ENCODE measurements at regions not wholly inside any gene's neighbourhood (a gene's known extent, or its start where the extent isn't known, plus 50 kb on each side); places are given as distances from the start of the nearest gene placed in this dataset.
A peak's percentile ranks its signal among the peaks of the same experiment; 100 is the strongest.

DNA sequence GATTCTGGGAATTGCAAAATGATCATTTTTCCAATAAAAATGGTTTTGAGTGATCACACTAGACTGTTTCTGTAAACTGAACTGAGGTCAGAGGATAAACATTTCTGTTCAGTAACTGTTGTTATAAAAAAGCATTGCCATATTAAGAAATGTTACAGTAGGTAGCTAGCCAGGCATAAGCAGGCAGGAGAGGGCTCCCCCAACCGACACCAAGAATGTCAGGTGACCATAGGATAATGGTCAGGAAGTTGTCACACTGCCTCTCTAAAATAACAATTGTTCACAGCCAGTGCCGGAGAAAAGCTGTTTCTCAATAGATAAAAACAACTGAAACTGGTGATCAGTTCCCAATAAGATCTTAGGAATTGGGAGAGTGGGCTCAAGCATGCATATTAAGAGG, 306.2 kb upstream of the SLIT2 start:
- Histone ChIP-seq H3K9me2 (ENCODE audit: insufficient read depth) (no peaks in the 10 kb centered on the region), H3K4me3 (no peak overlapping the region), H3K9me3 (ENCODE audit: insufficient read depth, low read depth) (no peaks in the 10 kb centered on the region), H3K4me1 (replicated peaks; ENCODE audit: insufficient read depth) (no peaks in the 10 kb centered on the region), H3K36me3 (ENCODE audit: low read depth) (no peaks in the 10 kb centered on the region), H3K79me2 (ENCODE audit: low read depth) (no peaks in the 10 kb centered on the region), H3K27ac (no peak overlapping the region), H3K4me2 (no peak overlapping the region), H3F3A (ENCODE audit: insufficient read depth, low read depth) (no peaks in the 10 kb centered on the region), H4K20me1 (ENCODE audit: insufficient read depth) (no peaks in the 10 kb centered on the region), H3K27me3 (ENCODE audit: insufficient read depth, low read depth) (no peaks in the 10 kb centered on the region), H2AFZ (no peak overlapping the region)
- TF ChIP-seq CTCF (conservative IDR thresholded peaks at IDR 0.05): no peak
- TF ChIP-seq EZH2 (IDR thresholded peaks at IDR 0.05; ENCODE audit: low read depth): no peak
- ChIA-PET POLR2A (ENCODE audit: unreplicated experiment) (no interaction called here), CTCF (no interaction called here)
- intact Hi-C loops (cut with micrococcal nuclease; ENCODE audit: unreplicated experiment): loop anchor here (5.0 kb wide), 2 partner anchors 82 to 168 kb away; no protein-coding TSS in a partner anchor
- BruUV-seq (replicated peaks): no TSS peak
- DNase-seq: peak in 1 of 2 experiments; percentile 5

- ChIA-PET CTCF (no interaction called here), POLR2A (ENCODE audit: unreplicated experiment) (no interaction called here)
- BruUV-seq (replicated peaks): no TSS peak
- H3K79me2 ChIP-seq (ENCODE audit: low read depth): no peaks in the 10 kb centered on the region
- TF ChIP-seq CTCF (conservative IDR thresholded peaks at IDR 0.05) (no peak), EZH2 (IDR thresholded peaks at IDR 0.05; ENCODE audit: low read depth) (no peak)
- no peak for DNase-seq
- H3F3A ChIP-seq (ENCODE audit: insufficient read depth, low read depth): no peaks in the 10 kb centered on the region
- H3K27ac ChIP-seq: no peak overlapping the region
- H3K4me3 ChIP-seq: no peak overlapping the region
- H3K4me1 ChIP-seq (replicated peaks; ENCODE audit: insufficient read depth): no peaks in the 10 kb centered on the region
- H3K9me3 ChIP-seq (ENCODE audit: insufficient read depth, low read depth): no peaks in the 10 kb centered on the region
- no peak overlapping the region for H3K4me2 ChIP-seq
- H3K27me3 ChIP-seq (ENCODE audit: insufficient read depth, low read depth): no peaks in the 10 kb centered on the region
- H2AFZ ChIP-seq: no peak overlapping the region
- no peaks in the 10 kb centered on the region for H4K20me1 ChIP-seq (ENCODE audit: insufficient read depth)
- H3K9me2 ChIP-seq (ENCODE audit: insufficient read depth): no peaks in the 10 kb centered on the region
- H3K36me3 ChIP-seq (ENCODE audit: low read depth): no peaks in the 10 kb centered on the region
- intact Hi-C loops (cut with micrococcal nuclease; ENCODE audit: unreplicated experiment): loop anchor here (5.0 kb wide), 2 partner anchors 82 to 168 kb away; no protein-coding TSS in a partner anchor
These were observed 306.9 kb upstream of the SLIT2 start for GRCh38 chr4:19944806-19945205.

GRCh38 chr4:19944251-19944650, 307.5 kb upstream of the SLIT2 start:
- BruUV-seq (replicated peaks): no TSS peak
- Histone ChIP-seq H3K79me2 (ENCODE audit: low read depth) (no peaks in the 10 kb centered on the region), H3K27ac (no peak overlapping the region), H3F3A (ENCODE audit: insufficient read depth, low read depth) (no peaks in the 10 kb centered on the region), H3K4me2 (no peak overlapping the region), H3K4me1 (replicated peaks; ENCODE audit: insufficient read depth) (no peaks in the 10 kb centered on the region), H3K9me2 (ENCODE audit: insufficient read depth) (no peaks in the 10 kb centered on the region), H3K9me3 (ENCODE audit: insufficient read depth, low read depth) (no peaks in the 10 kb centered on the region), H3K27me3 (ENCODE audit: insufficient read depth, low read depth) (no peaks in the 10 kb centered on the region), H2AFZ (no peak overlapping the region), H3K36me3 (ENCODE audit: low read depth) (no peaks in the 10 kb centered on the region), H3K4me3 (no peak overlapping the region), H4K20me1 (ENCODE audit: insufficient read depth) (no peaks in the 10 kb centered on the region)
- intact Hi-C loops (cut with micrococcal nuclease; ENCODE audit: unreplicated experiment): no loop called here
- DNase-seq: no peak
- TF ChIP-seq EZH2 (IDR thresholded peaks at IDR 0.05; ENCODE audit: low read depth): no peak
- no peak for TF ChIP-seq CTCF (conservative IDR thresholded peaks at IDR 0.05)
- CTCF ChIA-PET: no interaction called here
- POLR2A ChIA-PET (ENCODE audit: unreplicated experiment): no interaction called here

All from PC-9 (cell line).